ENCODE measurements at regions not wholly inside any gene's neighbourhood (a gene's known extent, or its start where the extent isn't known, plus 50 kb on each side); places are given as distances from the start of the nearest gene placed in this dataset.

DNA sequence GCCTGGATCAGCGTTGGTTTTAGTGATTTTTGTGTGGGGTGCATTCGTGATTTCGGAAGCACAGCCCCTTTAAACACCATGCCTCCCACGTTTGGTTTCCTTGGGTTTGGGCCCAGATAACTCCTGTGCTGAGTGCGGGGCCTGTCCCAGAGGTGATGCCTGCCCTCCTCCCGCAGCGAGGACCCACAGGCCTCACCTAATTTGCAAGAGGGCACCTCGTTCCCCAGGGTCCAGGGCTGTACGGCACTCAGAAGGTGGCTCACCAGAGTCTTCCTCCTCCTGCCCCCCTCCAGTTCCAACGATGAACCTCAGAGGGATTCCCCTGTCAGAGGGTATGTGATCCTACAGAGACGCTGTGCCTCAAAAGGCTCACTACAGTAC is 54.3 kb upstream of the SOX1 start:
- no peaks in the 10 kb centered on the region for H3K36me3 ChIP-seq
- no peak for ATAC-seq
- in situ Hi-C loops (cut with MboI; ENCODE audit: low sequenced_read_pairs in 4 of 4) (no loop called here), intact Hi-C loops (cut with DNase I; ENCODE audit: low total_unique reads) (no loop called here)
- DNase-seq: no peak
- no peaks in the 10 kb centered on the region for H3K27me3 ChIP-seq
- H3K27ac ChIP-seq: no peak overlapping the region
- TF ChIP-seq, protein P1, sequence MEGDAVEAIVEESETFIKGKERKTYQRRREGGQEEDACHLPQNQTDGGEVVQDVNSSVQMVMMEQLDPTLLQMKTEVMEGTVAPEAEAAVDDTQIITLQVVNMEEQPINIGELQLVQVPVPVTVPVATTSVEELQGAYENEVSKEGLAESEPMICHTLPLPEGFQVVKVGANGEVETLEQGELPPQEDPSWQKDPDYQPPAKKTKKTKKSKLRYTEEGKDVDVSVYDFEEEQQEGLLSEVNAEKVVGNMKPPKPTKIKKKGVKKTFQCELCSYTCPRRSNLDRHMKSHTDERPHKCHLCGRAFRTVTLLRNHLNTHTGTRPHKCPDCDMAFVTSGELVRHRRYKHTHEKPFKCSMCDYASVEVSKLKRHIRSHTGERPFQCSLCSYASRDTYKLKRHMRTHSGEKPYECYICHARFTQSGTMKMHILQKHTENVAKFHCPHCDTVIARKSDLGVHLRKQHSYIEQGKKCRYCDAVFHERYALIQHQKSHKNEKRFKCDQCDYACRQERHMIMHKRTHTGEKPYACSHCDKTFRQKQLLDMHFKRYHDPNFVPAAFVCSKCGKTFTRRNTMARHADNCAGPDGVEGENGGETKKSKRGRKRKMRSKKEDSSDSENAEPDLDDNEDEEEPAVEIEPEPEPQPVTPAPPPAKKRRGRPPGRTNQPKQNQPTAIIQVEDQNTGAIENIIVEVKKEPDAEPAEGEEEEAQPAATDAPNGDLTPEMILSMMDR (IDR thresholded peaks at IDR 0.05 in 4 of 5, conservative IDR thresholded peaks at IDR 0.05 in 1 of 5): no peak
- no peak for TF ChIP-seq POLR2A (IDR thresholded peaks at IDR 0.05)
- no peak overlapping the region for H3K4me3 ChIP-seq
- H3K9me3 ChIP-seq: no peaks in the 10 kb centered on the region
- no peaks in the 10 kb centered on the region for H3K4me1 ChIP-seq

DNA sequence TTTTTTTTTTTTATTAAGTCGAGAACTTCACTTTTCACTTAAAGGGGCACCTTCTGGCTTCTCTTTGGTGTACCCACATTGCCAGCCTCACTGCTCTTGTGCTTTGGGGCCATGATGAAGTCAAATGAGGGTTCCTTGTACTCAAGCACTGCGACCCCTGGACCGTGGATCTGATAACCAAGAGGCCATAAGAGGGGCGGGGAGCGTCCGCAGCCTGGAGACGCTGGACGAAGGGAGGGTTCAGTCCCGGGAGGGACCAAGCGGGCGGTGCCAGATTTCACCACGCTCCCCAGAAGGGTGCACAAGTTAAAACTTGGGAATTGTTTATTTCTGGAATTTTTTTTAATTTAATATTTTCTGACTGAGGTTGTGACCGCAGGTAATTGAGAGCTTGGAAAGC is 53.3 kb upstream of the SOX1 start:
- Histone ChIP-seq H3K9me3 (no peaks in the 10 kb centered on the region), H3K4me3 (no peak overlapping the region), H3K4me1 (no peaks in the 10 kb centered on the region), H3K27ac (no peak overlapping the region), H3K27me3 (no peaks in the 10 kb centered on the region), H3K36me3 (no peaks in the 10 kb centered on the region)
- no peak for ATAC-seq
- intact Hi-C loops (cut with DNase I; ENCODE audit: low total_unique reads): no loop called here
- TF ChIP-seq, protein P1 (IDR thresholded peaks at IDR 0.05 in 4 of 5, conservative IDR thresholded peaks at IDR 0.05 in 1 of 5): no peak
- TF ChIP-seq POLR2A (IDR thresholded peaks at IDR 0.05): no peak
- no peak for DNase-seq
- in situ Hi-C loops (cut with MboI; ENCODE audit: low sequenced_read_pairs in 4 of 4): no loop called here

DNA sequence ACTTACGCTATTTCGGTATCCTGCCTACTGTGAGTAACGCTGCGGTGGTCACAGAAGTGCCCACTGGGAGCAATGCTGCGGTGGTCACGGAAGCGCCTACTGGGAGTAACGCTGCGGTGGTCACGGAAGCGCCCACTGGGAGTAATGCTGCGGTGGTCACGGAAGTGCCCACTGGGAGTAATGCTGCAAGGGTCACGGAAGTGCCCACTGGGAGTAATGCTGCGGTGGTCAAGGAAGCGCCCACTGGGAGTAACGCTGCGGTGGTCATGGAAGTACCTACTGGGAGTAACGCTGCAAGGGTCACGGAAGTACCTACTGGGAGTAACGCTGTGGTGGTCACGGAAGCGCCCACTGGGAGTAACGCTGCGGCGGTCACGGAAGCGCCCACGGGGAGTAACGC is 52.1 kb upstream of the SOX1 start:
- no peaks in the 10 kb centered on the region for H3K9me3 ChIP-seq
- H3K27me3 ChIP-seq: no peaks in the 10 kb centered on the region
- no peak overlapping the region for H3K4me3 ChIP-seq
- H3K27ac ChIP-seq: no peak overlapping the region
- no peak for DNase-seq
- no peak for ATAC-seq
- no peaks in the 10 kb centered on the region for H3K36me3 ChIP-seq
- intact Hi-C loops (cut with DNase I; ENCODE audit: low total_unique reads) (no loop called here), in situ Hi-C loops (cut with MboI; ENCODE audit: low sequenced_read_pairs in 4 of 4) (no loop called here)
- no peak for TF ChIP-seq POLR2A (IDR thresholded peaks at IDR 0.05)
- TF ChIP-seq, protein P1 (IDR thresholded peaks at IDR 0.05 in 4 of 5, conservative IDR thresholded peaks at IDR 0.05 in 1 of 5): no peak
- H3K4me1 ChIP-seq: no peaks in the 10 kb centered on the region

Measured in gastrocnemius medialis (tissue), 4 donors.